HEK293T (cell line): ENCODE measurements at regions not wholly inside any gene's neighbourhood (a gene's known extent, or its start where the extent isn't known, plus 50 kb on each side); places are given as distances from the start of the nearest gene placed in this dataset.

Experiments
- CTCF ChIA-PET: fragments of 350-600 bp; formaldehyde crosslinking; extraction: SDS; loops from one replicate; lab custom pipeline; 2021; ENCODE audit warnings: antibody characterized with exemption, inconsistent platforms; lab: Yijun Ruan, JAX
- POLR2A ChIA-PET: fragments of 350-600 bp; formaldehyde crosslinking; extraction: SDS; loops from one replicate; lab custom pipeline; 2020; ENCODE audit warnings: antibody characterized with exemption, inconsistent platforms; lab: Yijun Ruan, JAX
- DNase-seq: peaks from one replicate; pipeline ENCODE4 v3.0.0; 2012; ENCODE audit warnings: mixed read lengths; ENCODE audit errors: extremely low spot score
- ARNT ChIP-seq: fragments of 450-650 bp; IDR thresholded peaks from 2 replicates; pipeline ENCODE4 v1.6.1; 2017; ENCODE audit warnings: mild to moderate bottlenecking
- BHLHE40 ChIP-seq: fragments of 450-650 bp; IDR thresholded peaks from 2 replicates; pipeline ENCODE4 v1.6.1; 2016; ENCODE audit warnings: mild to moderate bottlenecking, moderate library complexity, borderline replicate concordance
- CTBP1 ChIP-seq: fragments of 450-650 bp; IDR thresholded peaks from 2 replicates; pipeline ENCODE4 v1.6.1; 2016; ENCODE audit warnings: borderline replicate concordance
- ELF4 ChIP-seq: fragments of 450-650 bp; IDR thresholded peaks from 2 replicates; pipeline ENCODE4 v1.6.1; 2017; ENCODE audit warnings: antibody characterized with exemption
- FOXA1 ChIP-seq: fragments of 450-650 bp; IDR thresholded peaks from 2 replicates; pipeline ENCODE4 v1.6.1; 2016; ENCODE audit warnings: mild to moderate bottlenecking
- FOXK2 ChIP-seq: fragments of 450-650 bp; IDR thresholded peaks from 2 replicates; pipeline ENCODE4 v1.6.1; 2016; ENCODE audit warnings: mild to moderate bottlenecking
- FOXM1 ChIP-seq: fragments of 450-650 bp; IDR thresholded peaks from 2 replicates; pipeline ENCODE4 v1.6.1; 2017; ENCODE audit warnings: mild to moderate bottlenecking, borderline replicate concordance
- HDGF ChIP-seq: fragments of 450-650 bp; IDR thresholded peaks from 2 replicates; pipeline ENCODE4 v1.6.1; 2017; ENCODE audit warnings: antibody characterized with exemption, borderline replicate concordance
- L3MBTL2 ChIP-seq: fragments of 450-650 bp; conservative IDR thresholded peaks from 2 replicates; pipeline ENCODE4 v1.6.1; 2016; ENCODE audit warnings: mild to moderate bottlenecking
- LEF1 ChIP-seq: fragments of 450-650 bp; IDR thresholded peaks from 2 replicates; pipeline ENCODE4 v1.6.1; 2017; ENCODE audit warnings: mild to moderate bottlenecking, borderline replicate concordance
- NFRKB ChIP-seq: fragments of 450-650 bp; IDR thresholded peaks from 2 replicates; pipeline ENCODE4 v1.6.1; 2016; ENCODE audit warnings: mild to moderate bottlenecking, moderate library complexity
- SP1 ChIP-seq: fragments of 450-650 bp; IDR thresholded peaks from 2 replicates; pipeline ENCODE4 v1.6.1; 2017
- SUZ12 ChIP-seq: fragments of 450-650 bp; IDR thresholded peaks from 2 replicates; pipeline ENCODE4 v1.6.1; 2016; ENCODE audit warnings: mild to moderate bottlenecking
- TARDBP ChIP-seq: fragments of 450-650 bp; IDR thresholded peaks from 2 replicates; pipeline ENCODE4 v1.6.1; 2016
- ZNF384 ChIP-seq: fragments of 450-650 bp; IDR thresholded peaks from 2 replicates; pipeline ENCODE4 v1.6.1; 2016
- TF ChIP-seq, protein P1 (sequence below): fragments of 450-650 bp; IDR thresholded peaks from 2 replicates; pipeline ENCODE4 v1.6.1; 2016

DNA sequence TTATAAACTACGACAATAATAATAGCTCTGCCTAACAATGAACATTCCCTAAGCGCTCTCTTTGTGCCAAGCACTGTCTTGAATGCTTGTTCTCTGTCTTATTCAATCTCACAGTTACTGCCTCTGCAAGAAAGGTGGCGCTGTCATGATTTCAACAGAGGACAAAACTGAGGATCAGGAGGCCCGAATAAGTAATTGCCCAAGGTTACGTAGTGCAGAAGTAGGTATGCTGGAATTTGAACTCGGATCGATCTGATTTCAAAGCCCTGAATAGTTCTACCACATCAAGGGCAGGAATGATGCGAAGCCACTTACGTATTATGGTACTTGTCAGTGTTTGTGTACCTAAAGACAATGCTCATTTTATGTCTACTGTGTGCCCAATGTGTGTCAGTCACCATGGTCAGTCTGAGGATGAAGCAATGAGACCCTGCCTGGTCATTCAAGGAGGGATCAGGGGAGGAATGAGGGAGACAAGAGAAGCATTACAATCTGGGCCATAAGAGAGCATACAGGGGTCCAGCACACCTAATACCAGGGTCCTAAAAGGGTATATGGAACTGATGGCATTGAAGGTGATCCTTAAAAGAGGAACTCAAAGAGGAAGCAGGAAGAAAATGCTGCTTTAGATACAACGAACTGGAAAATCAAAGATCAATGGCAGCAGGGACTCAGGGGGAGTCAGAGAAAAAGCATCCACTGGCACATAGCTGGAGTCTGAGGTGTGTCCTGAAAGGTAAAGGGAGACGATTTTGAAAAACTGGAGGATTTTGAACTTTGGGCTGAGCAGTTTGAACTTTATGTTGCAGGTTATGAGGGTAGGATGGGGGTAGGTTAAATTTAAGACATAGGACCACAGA lies 389.2 kb downstream of the PLPP3 start:
- no peak for TF ChIP-seq FOXM1
- TF ChIP-seq HDGF = 0 out of 2 replicates have a peak, but pooled peaks have one; percentile 15
- no peak for TF ChIP-seq TARDBP
- TF ChIP-seq ARNT = no peak
- TF ChIP-seq NFRKB = no peak
- peak; percentile 53 for DNase-seq
- POLR2A ChIA-PET = no interaction called here

DNA sequence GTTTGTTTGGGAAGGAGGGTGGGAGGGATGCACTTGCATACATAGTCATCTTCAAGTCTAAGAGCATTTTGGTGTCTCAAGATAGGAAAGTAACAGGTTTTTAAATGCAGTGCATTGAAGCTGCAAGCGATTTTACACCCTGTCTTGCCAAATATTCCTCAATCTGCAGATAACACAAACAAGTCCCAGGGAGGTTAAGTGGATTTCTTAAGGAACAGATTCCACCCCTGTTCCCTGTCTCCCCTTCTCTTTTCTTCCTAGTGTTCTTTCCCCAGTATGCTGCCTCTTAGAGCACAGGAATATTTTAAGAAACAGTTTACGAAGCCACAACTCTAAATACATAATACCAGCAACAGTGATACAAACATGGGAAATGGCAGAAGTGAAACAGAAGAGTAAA lies 389.9 kb downstream of the PLPP3 start:
- CTCF ChIA-PET = interaction anchor here (0.6 to 1.4 kb wide), 3 partner anchors 10 to 396 kb away, joined by 3 to 7 read pairs (median 7); no protein-coding TSS in a partner anchor
- TF ChIP-seq ZNF384 = no peak
- no peak for TF ChIP-seq CTBP1
- TF ChIP-seq NFRKB = no peak
- no peak for TF ChIP-seq FOXK2
- TF ChIP-seq SUZ12 = no peak
- TF ChIP-seq ARNT = no peak
- no peak for TF ChIP-seq ELF4
- TF ChIP-seq FOXA1 = no peak
- TF ChIP-seq L3MBTL2 = no peak
- no peak for TF ChIP-seq BHLHE40
- TF ChIP-seq LEF1 = no peak
- no peak for TF ChIP-seq HDGF
- TF ChIP-seq, protein P1, sequence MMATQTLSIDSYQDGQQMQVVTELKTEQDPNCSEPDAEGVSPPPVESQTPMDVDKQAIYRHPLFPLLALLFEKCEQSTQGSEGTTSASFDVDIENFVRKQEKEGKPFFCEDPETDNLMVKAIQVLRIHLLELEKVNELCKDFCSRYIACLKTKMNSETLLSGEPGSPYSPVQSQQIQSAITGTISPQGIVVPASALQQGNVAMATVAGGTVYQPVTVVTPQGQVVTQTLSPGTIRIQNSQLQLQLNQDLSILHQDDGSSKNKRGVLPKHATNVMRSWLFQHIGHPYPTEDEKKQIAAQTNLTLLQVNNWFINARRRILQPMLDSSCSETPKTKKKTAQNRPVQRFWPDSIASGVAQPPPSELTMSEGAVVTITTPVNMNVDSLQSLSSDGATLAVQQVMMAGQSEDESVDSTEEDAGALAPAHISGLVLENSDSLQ = no peak
- no peak for TF ChIP-seq TARDBP
- TF ChIP-seq SP1 = no peak
- TF ChIP-seq FOXM1 = no peak
- POLR2A ChIA-PET = no interaction called here
- no peak for DNase-seq

More for the DNA sequence above, 389.2 kb downstream of the PLPP3 start:
- CTCF ChIA-PET = interaction anchor here (1.0 to 1.4 kb wide), 2 partner anchors 10 to 19 kb away, joined by 3 to 7 read pairs; no protein-coding TSS in a partner anchor

DNA sequence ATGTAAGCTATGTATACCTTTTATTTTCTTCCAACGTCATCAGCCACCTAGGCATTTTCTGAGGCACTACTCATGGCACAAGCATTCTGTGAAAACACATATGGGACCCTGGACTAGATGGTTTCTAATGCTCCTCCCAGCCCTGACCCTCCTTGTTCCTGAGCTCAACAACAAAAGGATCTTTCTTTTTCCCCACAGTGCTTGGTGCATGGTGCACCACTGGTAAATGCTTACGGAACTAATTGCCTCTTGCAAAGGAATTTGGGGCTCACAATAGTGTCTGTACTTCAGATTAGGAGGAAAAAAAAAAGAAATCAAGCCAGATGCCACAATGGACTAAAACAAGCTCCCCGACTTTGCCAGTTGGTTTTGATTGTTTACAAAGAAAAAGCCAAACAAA lies 390.5 kb downstream of the PLPP3 start:
- TF ChIP-seq ARNT = no peak
- TF ChIP-seq, protein P1 = no peak
- no peak for TF ChIP-seq BHLHE40
- TF ChIP-seq NFRKB = no peak
- no peak for TF ChIP-seq ZNF384
- no peak for TF ChIP-seq CTBP1
- no peak for TF ChIP-seq FOXK2
- no peak for TF ChIP-seq FOXA1
- TF ChIP-seq SUZ12 = no peak
- no peak for TF ChIP-seq HDGF
- TF ChIP-seq TARDBP = no peak
- DNase-seq = no peak
- ChIA-PET CTCF (interaction anchor here (0.6 to 1.4 kb wide), 2 partner anchors 11 to 396 kb away, joined by 7 read pairs; no protein-coding TSS in a partner anchor), POLR2A (no interaction called here)

DNA sequence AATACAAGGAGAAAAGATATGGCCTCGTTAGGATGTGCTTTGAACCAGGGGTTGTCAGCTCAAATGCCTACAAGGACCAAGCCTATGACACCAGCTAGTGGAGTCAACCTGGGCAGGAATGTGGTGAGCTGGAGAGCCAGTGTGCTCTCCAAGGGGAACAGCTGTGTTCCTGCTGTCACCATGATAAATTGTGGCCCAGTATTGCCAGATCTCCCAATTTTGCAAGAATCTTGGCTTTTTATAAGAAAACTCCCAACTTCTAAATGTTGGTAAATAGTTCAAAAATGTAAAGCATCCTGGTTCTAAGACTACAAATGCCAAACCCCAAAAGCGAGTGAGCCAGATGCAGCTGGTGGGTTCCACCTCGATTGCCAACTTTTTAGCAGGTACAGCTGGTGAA lies 391.1 kb downstream of the PLPP3 start:
- no peak for TF ChIP-seq ELF4
- TF ChIP-seq, protein P1 = no peak
- TF ChIP-seq TARDBP = no peak
- TF ChIP-seq SP1 = no peak
- no peak for TF ChIP-seq FOXA1
- TF ChIP-seq ARNT = no peak
- no peak for TF ChIP-seq CTBP1
- no peak for TF ChIP-seq L3MBTL2
- no peak for TF ChIP-seq BHLHE40
- TF ChIP-seq SUZ12 = no peak
- DNase-seq = no peak
- ChIA-PET POLR2A (no interaction called here), CTCF (no interaction called here)

DNA sequence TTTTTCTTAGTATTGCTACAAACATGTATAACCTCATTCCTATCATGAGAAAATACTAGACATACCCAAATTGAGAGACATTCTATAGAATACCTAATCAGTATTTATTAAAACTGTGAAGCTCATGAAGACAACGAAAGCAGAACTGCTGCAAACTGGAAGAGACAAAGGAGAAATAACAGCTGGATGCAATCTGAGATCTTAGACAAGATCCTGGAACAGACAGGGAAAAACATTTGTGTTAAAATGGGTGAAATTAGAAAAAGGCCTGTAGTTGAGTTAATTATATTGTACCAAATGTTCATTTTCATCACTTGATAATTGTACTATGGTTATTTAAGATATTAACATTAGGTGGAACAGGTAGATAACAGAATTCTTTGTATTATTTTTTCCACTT lies 392.0 kb downstream of the PLPP3 start:
- CTCF ChIA-PET = no interaction called here

DNA sequence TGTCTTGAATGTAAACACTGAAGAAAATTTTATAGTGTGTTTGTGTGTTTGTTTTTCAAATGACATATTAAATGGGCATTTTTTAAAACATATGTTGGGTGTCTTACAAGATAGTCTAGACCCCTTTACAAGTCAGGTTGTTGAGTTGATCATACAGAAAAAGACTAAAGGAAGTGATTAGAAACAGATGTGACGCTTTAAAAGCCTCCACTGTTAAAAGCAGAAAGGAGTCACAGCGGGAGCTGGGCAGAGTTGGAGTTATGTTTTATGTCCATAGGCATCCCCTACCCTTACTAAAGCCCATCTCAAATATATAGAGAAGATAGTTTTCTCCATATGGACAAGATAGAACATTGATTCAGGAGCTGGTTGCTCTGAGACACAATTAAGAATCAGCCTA lies 393.9 kb downstream of the PLPP3 start:
- DNase-seq = no peak
- CTCF ChIA-PET = no interaction called here
- POLR2A ChIA-PET = no interaction called here
- TF ChIP-seq HDGF = no peak

More for the DNA sequence above, 392.0 kb downstream of the PLPP3 start:
- no peak for DNase-seq
- POLR2A ChIA-PET = no interaction called here
- TF ChIP-seq FOXM1 (no peak), ELF4 (no peak), TARDBP (no peak), HDGF (no peak), L3MBTL2 (no peak), ZNF384 (no peak), CTBP1 (no peak), SUZ12 (no peak), SP1 (no peak), LEF1 (no peak)

DNA sequence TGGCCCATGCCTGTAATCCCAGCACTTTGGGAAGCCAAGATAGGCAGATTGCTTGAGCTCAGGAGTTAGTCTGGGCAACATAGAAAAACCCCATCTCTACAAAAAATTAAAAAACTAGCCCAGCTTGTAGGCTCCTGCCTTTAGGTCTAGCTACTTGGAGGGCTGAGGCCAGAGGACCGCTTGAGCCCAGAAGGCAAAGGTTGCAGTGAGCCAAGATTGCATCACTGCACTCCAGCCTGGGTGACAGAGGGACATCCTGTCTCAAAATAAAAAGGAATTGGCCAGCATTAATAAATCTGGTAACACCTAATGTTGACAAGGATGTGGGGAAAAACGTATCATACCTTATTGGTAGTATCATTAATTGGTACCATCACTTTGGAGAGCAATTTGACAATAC lies 396.2 kb downstream of the PLPP3 start:
- no peak for TF ChIP-seq ARNT
- DNase-seq = no peak
- ChIA-PET POLR2A (no interaction called here), CTCF (interaction anchor here (0.7 kb wide), 1 partner anchor 10 kb away, joined by 5 read pairs; no protein-coding TSS in a partner anchor)
